SIG-M5 (cell line): ENCODE measurements at regions not wholly inside any gene's neighbourhood (a gene's known extent, or its start where the extent isn't known, plus 50 kb on each side); places are given as distances from the start of the nearest gene placed in this dataset.
"Not testable (repeated sequence)": the region's sequence is repeated elsewhere in the genome, so short reads cannot be mapped to it uniquely, and the experiment has no call there.

Experiments used
- DNase-seq: peaks from one replicate; lab custom pipeline; 2025; lab: John Stamatoyannopoulos, UW

GRCh38 chr13:87982400-87982799 is 311.2 kb downstream of the SLITRK5 start:
- no peak for DNase-seq

GRCh38 chr13:87986639-87987250 is 315.6 kb downstream of the SLITRK5 start:
- no peak for DNase-seq

- no peak for DNase-seq
Measured at GRCh38 chr13:87998081-87998480, 326.9 kb downstream of the SLITRK5 start.

GRCh38 chr13:87999240-87999700 is 328.1 kb downstream of the SLITRK5 start:
- DNase-seq = no peak

- no peak for DNase-seq
Measured at GRCh38 chr13:87999788-88000187, 328.6 kb downstream of the SLITRK5 start.

- no peak for DNase-seq
Measured at GRCh38 chr13:88000239-88000638, 329.1 kb downstream of the SLITRK5 start.

GRCh38 chr13:88000787-88001186 is 329.6 kb downstream of the SLITRK5 start:
- no peak for DNase-seq

- DNase-seq = no peak
Measured at GRCh38 chr13:88005188-88005587, 334.0 kb downstream of the SLITRK5 start.

GRCh38 chr13:88014527-88014926 is 343.4 kb downstream of the SLITRK5 start:
- no peak for DNase-seq

- DNase-seq = peak; percentile 18
Measured at GRCh38 chr13:88022431-88023208, 351.4 kb downstream of the SLITRK5 start.

- no peak for DNase-seq
Measured at GRCh38 chr13:88026241-88026640, 355.1 kb downstream of the SLITRK5 start.

GRCh38 chr13:88031980-88032559 is 360.9 kb downstream of the SLITRK5 start:
- no peak for DNase-seq

GRCh38 chr13:88036205-88036604 is 365.0 kb downstream of the SLITRK5 start:
- DNase-seq = not testable (repeated sequence)

GRCh38 chr13:88042489-88042888 is 371.3 kb downstream of the SLITRK5 start:
- DNase-seq = no peak

- no peak for DNase-seq
Measured at GRCh38 chr13:88051746-88052482, 380.7 kb downstream of the SLITRK5 start.

- DNase-seq = no peak
Measured at GRCh38 chr13:88063741-88064140, 392.6 kb downstream of the SLITRK5 start.

- DNase-seq = no peak
Measured at GRCh38 chr13:88066847-88067246, 395.7 kb downstream of the SLITRK5 start.

GRCh38 chr13:88068316-88068715 is 397.1 kb downstream of the SLITRK5 start:
- DNase-seq = no peak

GRCh38 chr13:88068975-88069374 is 397.8 kb downstream of the SLITRK5 start:
- no peak for DNase-seq

GRCh38 chr13:88071371-88071770 is 400.2 kb downstream of the SLITRK5 start:
- DNase-seq = no peak

GRCh38 chr13:88074794-88075510 is 403.8 kb downstream of the SLITRK5 start:
- DNase-seq = no peak

- no peak for DNase-seq
Measured at GRCh38 chr13:88085036-88085435, 413.9 kb downstream of the SLITRK5 start.
